Thoracic aorta (tissue), 2 donors: ENCODE measurements at regions not wholly inside any gene's neighbourhood (a gene's known extent, or its start where the extent isn't known, plus 50 kb on each side); places are given as distances from the start of the nearest gene placed in this dataset.

ENCODE experiments used
- ATAC-seq: fragments of 150-250 bp; one replicate; pipeline ENCODE4 v1.8.0; 2017; ENCODE audit warnings: low read depth; ENCODE audit not compliant: insufficient number of reproducible peaks, low FRiP score
- DNase-seq: peaks from one replicate; pipeline ENCODE4 v3.0.0-alpha.2; 2020; ENCODE audit warnings: low spot score
- H3K27ac ChIP-seq, 2 donors: fragments of 200-600 bp; sonication (generic); 1 replicate in 1 of 2; 2 replicates in 1 of 2; pipeline ENCODE4 v1.5.1; 2016; ENCODE audit warnings: mild to moderate bottlenecking in 2 of 2, moderate library complexity in 2 of 2
- H3K27me3 ChIP-seq: fragments of 200-600 bp; sonication (generic); replicated peaks from 2 replicates; pipeline ENCODE4 v1.6.0; 2016; ENCODE audit warnings: mild to moderate bottlenecking; ENCODE audit not compliant: insufficient read depth
- H3K36me3 ChIP-seq: fragments of 200-600 bp; sonication (generic); one replicate; pipeline ENCODE4 v1.5.1; 2016
- H3K4me1 ChIP-seq, 2 donors: fragments of 200-600 bp; sonication (generic); 1 replicate in 1 of 2; 2 replicates in 1 of 2; pipeline versions ENCODE4 v1.5.1 to v1.6.0; 2016; ENCODE audit warnings: low read depth in 2 of 2, mild to moderate bottlenecking in 1 of 2; ENCODE audit not compliant: control insufficient read depth in 1 of 2
- H3K4me3 ChIP-seq: fragments of 200-600 bp; sonication (generic); 2 replicates; pipeline ENCODE4 v1.5.1; 2016; ENCODE audit warnings: mild to moderate bottlenecking
- H3K9me3 ChIP-seq: fragments of 200-600 bp; sonication (generic); 2 replicates; pipeline ENCODE4 v1.5.1; 2016
- CTCF ChIP-seq: fragments of 200-600 bp; sonication (generic); IDR thresholded peaks from one replicate; pipeline ENCODE4 v1.5.1; 2019; ENCODE audit warnings: antibody characterized with exemption

- TF ChIP-seq CTCF = no peak
- no peak overlapping the region for H3K4me3 ChIP-seq
- H3K4me1 ChIP-seq = no peaks in the 10 kb centered on the region
- DNase-seq (no peak), ATAC-seq (no peak)
- no peak overlapping the region for H3K27ac ChIP-seq
- H3K9me3 ChIP-seq = peaks cover 3% of the 10 kb centered on the region
- no peaks in the 10 kb centered on the region for H3K36me3 ChIP-seq
- H3K27me3 ChIP-seq = no peaks in the 10 kb centered on the region
These were observed 296.6 kb upstream of the CDH11 start for GRCh38 chr16:65418435-65418834.

GRCh38 chr16:65415460-65415859, 293.6 kb upstream of the CDH11 start:
- Histone ChIP-seq H3K36me3 (no peaks in the 10 kb centered on the region), H3K4me3 (no peak overlapping the region), H3K27me3 (no peaks in the 10 kb centered on the region), H3K27ac (no peak overlapping the region), H3K9me3 (peaks cover 3% of the 10 kb centered on the region), H3K4me1 (no peaks in the 10 kb centered on the region)
- TF ChIP-seq CTCF = no peak
- no peak for DNase-seq
- no peak for ATAC-seq

GRCh38 chr16:65414284-65414984, 292.6 kb upstream of the CDH11 start:
- Histone ChIP-seq H3K4me3 (no peak overlapping the region), H3K36me3 (no peaks in the 10 kb centered on the region), H3K9me3 (no peaks in the 10 kb centered on the region), H3K27me3 (no peaks in the 10 kb centered on the region), H3K4me1 (no peaks in the 10 kb centered on the region), H3K27ac (no peak overlapping the region)
- DNase-seq = no peak
- ATAC-seq = no peak
- no peak for TF ChIP-seq CTCF

GRCh38 chr16:65413861-65414260, 292.0 kb upstream of the CDH11 start:
- Histone ChIP-seq H3K27ac (no peak overlapping the region), H3K4me3 (no peak overlapping the region), H3K4me1 (no peaks in the 10 kb centered on the region), H3K27me3 (no peaks in the 10 kb centered on the region), H3K9me3 (no peaks in the 10 kb centered on the region), H3K36me3 (no peaks in the 10 kb centered on the region)
- ATAC-seq = no peak
- TF ChIP-seq CTCF = no peak
- DNase-seq = no peak

- ATAC-seq (no peak), DNase-seq (no peak)
- Histone ChIP-seq H3K27me3 (no peaks in the 10 kb centered on the region), H3K36me3 (no peaks in the 10 kb centered on the region), H3K27ac (no peak overlapping the region), H3K4me3 (no peak overlapping the region), H3K9me3 (no peaks in the 10 kb centered on the region), H3K4me1 (no peaks in the 10 kb centered on the region)
- TF ChIP-seq CTCF = no peak
These were observed 288.9 kb upstream of the CDH11 start for GRCh38 chr16:65410801-65411200.
